ENCODE measurements at regions not wholly inside any gene's neighbourhood (a gene's known extent, or its start where the extent isn't known, plus 50 kb on each side); places are given as distances from the start of the nearest gene placed in this dataset.

DNA sequence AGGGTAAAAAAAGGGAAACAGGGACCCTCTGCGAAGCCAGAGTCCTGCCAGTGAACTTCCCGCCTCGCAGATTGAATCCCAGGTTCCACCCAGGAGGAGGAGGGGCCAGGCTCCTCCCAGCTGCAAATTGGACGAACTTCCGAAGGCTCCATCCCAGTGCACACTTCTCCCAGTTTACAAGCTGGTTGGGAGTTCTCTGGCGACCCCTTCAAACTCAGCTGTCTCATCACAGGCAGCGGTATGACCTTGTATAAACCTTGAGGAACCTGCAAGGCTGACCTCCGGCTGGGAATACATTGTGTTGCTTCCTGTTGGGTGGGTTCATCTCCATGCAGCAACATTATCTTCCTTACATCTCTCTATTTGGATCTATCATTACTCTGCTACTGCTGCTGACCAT is 962.7 kb downstream of the GRIK2 start:
- no peak for DNase-seq (ENCODE audit: extremely low spot score, insufficient read length, low read depth)

DNA sequence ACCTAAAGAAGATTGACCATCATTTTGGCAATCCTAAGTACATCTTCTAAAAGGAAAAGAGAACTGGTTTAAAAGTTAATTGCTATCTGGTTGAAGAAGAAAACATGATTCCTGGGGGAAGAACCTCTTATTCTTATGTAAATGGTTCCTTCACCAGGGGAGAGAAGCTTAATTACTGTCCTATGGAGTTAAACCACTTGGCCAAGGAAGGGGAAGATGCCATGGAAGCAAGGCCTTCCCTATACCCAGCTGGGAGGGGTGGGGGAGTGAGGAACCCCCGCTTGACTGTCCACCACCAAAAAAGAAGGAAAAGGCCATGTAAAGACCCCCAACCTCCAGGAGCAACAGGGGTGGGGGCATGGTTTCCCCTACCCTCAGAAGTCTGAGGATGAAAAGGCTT is 962.1 kb downstream of the GRIK2 start:
- FAIRE-seq (no peak), DNase-seq (ENCODE audit: extremely low spot score, insufficient read length, low read depth) (no peak)

More for the DNA sequence above, 962.7 kb downstream of the GRIK2 start:
- FAIRE-seq, result no peak

DNA sequence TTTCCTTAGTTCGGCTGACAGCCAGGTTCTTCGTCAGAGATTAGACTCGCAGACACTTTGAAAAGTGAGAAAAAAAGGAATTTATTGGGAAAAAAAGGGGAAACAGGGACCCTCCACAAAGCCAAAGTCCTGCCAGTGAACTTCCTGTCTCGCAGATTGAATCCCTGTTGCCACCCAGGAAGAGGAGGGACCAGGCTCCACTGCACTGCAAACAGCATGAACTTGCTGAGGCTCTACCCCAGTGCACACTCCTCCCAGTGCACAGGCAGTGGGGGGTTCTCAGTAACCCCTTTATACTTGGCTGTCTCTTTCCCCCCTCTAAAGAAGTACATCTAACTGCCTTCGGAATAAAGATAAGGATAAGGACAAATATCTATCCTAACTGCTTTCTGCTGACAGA is 959.0 kb downstream of the GRIK2 start:
- DNase-seq (ENCODE audit: extremely low spot score, insufficient read length, low read depth) (no peak), FAIRE-seq (no peak)

DNA sequence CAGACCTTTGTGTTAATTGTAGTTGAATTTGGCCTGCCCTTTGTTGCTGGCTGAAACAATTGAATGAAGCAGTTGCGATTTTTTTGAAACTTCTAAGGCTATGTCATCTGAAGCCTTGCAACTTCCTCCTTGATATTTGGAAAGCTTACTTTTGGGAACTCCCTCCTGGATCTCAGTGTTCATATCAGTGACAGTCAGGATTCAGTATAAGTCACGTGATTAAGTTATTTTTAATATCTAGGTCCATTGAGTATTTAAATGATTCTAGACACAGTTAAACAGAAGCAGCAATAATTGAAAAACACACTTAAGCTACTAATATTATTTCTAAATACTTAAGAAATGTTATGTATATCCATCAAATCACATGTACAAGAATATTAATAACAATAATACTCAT is 951.3 kb downstream of the GRIK2 start:
- DNase-seq (ENCODE audit: extremely low spot score, insufficient read length, low read depth), result no peak
- no peak for FAIRE-seq

DNA sequence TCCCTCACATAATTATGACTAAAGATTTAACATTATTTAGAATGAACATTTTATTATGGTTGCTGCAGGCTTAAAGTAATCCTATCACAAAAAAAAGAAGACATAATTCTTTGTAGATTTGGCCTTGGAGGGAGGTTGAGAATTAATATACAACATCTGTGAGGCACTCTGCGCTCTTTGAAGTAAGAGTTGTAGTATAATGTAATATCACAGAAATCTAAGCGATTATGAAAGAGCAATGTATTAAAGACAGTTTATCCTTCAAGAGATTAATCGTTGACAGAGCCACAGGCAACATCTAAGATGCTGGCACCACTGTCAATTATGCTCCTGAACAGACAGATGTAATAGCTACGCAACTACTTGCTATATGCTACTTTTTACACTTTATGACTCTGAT is 946.8 kb downstream of the GRIK2 start:
- DNase-seq (ENCODE audit: extremely low spot score, insufficient read length, low read depth) (no peak), FAIRE-seq (no peak)

DNA sequence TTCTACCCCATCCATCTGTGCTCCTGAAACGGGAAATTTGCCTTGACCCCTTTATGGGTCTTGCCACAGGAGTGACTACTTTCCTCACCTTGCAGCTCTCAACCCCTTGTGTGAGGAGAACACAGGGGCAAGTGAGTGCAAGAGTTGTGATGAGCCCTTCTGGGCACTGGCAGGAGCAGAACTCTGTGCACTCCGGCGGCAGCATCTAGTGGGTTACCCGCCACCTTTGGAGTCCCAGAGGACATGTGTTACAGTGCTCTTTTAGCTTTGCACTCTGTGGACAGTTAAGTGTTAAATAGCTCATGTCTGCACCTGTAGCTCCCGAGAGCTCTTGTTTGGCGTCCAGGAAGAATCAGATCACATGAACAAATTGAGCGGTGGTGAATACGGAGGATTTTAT is 940.2 kb downstream of the GRIK2 start:
- FAIRE-seq (no peak), DNase-seq (ENCODE audit: extremely low spot score, insufficient read length, low read depth) (no peak)

DNA sequence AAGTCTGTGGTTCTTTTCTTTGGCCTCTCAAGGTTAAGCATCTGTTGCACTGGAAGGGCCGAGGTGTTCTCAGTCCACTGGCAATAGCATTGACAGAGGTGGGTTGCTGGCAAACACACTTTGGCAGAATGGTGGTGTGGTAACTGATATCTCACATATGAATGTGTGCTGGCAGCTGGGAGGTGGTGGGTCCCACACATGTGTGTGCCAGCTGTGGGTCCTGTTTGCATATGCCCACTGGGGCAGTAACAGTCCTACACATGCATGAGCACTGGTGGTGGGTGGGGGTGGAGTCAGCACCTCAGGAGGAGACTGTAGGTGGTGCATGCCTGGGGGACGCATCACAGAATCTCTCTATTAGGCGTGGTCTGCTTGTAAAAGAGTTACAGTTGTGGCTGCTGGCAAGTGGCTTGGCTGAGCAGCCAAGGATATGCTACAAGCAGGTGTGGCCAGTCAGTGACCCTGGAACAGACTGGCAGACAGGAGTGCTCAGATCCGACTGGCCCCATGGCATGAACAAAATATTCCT is 934.3 kb downstream of the GRIK2 start:
- DNase-seq (ENCODE audit: extremely low spot score, insufficient read length, low read depth) (no peak), FAIRE-seq (no peak)

DNA sequence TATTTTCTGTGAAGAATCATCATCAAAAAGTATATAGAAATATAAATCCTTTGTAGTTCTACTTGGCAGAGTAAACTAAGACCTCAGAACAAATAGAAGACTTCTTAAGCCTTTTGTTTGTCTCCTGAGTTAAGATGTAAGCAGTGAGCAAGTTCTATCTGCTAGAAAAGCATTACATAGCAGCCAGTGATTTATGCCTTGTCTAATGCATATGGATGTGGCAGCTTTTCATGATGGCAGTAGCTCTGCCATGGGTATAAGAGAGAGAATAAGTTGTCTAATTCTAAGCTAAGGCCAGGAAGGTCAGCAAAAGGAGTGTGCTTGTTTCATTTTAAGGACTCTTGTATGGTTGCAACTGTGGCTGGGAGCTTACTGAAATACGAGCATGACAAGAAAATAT is 920.2 kb downstream of the GRIK2 start:
- FAIRE-seq, result no peak
- no peak for DNase-seq (ENCODE audit: extremely low spot score, insufficient read length, low read depth)

DNA sequence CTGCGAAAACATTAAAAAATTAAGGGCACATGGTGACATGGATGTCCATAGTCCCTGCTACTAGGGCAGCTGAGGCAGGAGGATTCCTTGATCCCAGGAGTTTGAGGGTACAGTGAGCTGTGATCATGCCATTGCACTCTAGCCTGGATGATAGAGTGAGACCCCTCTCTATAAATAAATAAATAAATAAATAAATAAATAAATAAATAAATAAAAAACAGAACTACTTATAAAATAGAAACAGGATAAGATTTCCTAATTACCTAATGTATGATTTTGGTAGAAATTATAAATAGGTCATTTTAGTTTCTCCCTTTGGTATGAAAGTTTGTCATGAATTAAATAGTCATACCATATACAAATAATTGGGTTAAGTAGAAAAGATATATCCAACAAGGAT is 916.2 kb downstream of the GRIK2 start:
- FAIRE-seq, result no peak

DNA sequence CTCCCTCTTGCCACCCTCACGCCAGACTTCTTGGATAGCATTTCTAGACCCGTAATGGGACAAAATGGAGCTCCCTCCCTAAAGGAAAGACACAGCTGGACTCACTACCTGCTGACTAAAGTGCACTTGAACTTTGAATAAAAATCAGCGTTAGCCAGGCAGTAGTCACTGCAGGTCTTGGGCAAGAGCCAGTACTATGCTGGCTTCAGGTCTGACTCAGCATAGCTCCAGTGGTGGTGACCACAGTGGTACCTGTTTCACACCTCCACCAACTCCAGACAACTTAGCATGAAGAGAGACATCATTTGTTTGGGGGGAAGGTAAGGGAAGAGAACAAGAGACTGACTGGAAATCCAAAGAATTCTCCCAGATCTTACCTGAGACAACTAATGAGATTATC is 906.8 kb downstream of the GRIK2 start:
- no peak for FAIRE-seq

More for the DNA sequence above, 916.2 kb downstream of the GRIK2 start:
- no peak for DNase-seq (ENCODE audit: extremely low spot score, insufficient read length, low read depth)

DNA sequence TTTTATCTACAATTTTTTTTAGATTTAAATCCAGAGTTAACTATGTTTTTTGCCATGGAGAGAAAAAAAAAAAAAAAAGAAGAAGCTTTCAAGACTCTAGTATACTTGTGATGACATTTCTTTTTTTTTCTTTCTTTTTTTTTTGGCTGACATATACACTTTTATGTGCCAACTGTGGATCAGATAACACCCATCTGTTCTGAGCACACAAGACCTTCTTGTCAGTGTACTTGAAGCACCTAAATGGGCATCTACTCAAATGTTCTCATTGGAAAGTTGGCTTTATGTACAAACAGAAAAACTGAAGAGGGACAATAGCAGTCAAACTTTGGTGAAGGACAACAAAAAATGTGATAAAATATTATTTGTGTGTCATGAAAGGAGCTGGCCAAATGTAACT is 904.5 kb downstream of the GRIK2 start:
- no peak for DNase-seq (ENCODE audit: extremely low spot score, insufficient read length, low read depth)
- FAIRE-seq, result no peak

More for the DNA sequence above, 906.8 kb downstream of the GRIK2 start:
- DNase-seq (ENCODE audit: extremely low spot score, insufficient read length, low read depth), result no peak
